ENCODE measurements at regions not wholly inside any gene's neighbourhood (a gene's known extent, or its start where the extent isn't known, plus 50 kb on each side); places are given as distances from the start of the nearest gene placed in this dataset.

DNA sequence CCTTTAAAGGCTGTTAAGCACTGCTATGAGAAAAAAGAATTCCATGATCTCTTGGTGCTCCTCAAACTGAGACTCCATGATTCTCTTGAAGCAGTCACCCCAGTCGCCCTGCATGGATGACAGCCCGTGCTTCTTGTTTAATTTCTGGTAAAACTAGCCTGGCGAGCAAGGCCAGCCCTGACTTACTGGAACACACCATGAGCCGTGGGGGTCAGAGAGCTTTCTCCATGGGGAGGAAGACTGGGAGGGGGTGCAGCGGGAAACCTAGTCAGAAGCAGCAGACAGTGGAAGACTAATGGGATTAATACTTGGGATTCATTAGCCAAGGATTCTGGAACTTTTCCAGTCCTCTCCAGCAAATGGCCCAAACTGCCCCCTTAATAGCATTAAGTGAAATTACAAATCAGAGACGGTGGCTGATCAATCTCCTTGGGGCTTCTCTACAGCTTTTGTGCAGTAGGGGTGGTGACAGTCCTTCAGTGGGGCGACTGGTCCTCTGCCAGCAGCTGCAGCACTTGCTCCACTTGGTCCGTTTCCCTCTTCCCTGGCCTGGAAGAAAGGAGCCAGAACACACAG is 57.2 kb upstream of the LRRN2 start:
- TF ChIP-seq, protein P1, sequence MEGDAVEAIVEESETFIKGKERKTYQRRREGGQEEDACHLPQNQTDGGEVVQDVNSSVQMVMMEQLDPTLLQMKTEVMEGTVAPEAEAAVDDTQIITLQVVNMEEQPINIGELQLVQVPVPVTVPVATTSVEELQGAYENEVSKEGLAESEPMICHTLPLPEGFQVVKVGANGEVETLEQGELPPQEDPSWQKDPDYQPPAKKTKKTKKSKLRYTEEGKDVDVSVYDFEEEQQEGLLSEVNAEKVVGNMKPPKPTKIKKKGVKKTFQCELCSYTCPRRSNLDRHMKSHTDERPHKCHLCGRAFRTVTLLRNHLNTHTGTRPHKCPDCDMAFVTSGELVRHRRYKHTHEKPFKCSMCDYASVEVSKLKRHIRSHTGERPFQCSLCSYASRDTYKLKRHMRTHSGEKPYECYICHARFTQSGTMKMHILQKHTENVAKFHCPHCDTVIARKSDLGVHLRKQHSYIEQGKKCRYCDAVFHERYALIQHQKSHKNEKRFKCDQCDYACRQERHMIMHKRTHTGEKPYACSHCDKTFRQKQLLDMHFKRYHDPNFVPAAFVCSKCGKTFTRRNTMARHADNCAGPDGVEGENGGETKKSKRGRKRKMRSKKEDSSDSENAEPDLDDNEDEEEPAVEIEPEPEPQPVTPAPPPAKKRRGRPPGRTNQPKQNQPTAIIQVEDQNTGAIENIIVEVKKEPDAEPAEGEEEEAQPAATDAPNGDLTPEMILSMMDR (IDR thresholded peaks at IDR 0.05; ENCODE audit: poor library complexity), result no peak
- no peak for TF ChIP-seq EZH2phosphoT487 (IDR thresholded peaks at IDR 0.05; ENCODE audit: low read depth, severe bottlenecking, unreplicated experiment)

All from hepatocyte (in vitro differentiated cells).